ENCODE measurements at regions not wholly inside any gene's neighbourhood (a gene's known extent, or its start where the extent isn't known, plus 50 kb on each side); places are given as distances from the start of the nearest gene placed in this dataset.

- no peak for DNase-seq
Measured at GRCh38 chr12:97936165-97936564, 473.6 kb downstream of the RMST start.

DNA sequence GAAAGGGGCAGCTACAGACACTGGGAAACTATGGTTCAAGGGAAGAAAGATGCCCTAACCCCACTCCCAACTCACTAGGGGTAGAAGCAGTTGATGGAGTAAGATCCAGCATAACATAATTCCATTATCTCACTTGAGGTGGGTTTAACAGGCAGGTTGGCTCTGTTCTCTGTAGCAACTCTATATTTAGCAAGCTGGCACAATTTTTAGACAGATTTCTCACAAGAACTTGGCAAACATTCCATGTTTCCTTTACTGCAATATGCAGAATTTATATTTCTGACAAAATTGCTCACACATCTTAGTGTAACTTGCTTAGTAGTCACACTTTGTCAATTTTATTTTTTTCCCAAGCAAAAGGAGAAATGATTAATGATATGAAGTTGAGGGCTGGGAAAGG lies 475.4 kb downstream of the RMST start:
- no peak for DNase-seq

- no peak for DNase-seq
Measured at GRCh38 chr12:97939156-97939555, 476.6 kb downstream of the RMST start.

GRCh38 chr12:97940105-97940504 lies 477.5 kb downstream of the RMST start:
- no peak for DNase-seq

DNA sequence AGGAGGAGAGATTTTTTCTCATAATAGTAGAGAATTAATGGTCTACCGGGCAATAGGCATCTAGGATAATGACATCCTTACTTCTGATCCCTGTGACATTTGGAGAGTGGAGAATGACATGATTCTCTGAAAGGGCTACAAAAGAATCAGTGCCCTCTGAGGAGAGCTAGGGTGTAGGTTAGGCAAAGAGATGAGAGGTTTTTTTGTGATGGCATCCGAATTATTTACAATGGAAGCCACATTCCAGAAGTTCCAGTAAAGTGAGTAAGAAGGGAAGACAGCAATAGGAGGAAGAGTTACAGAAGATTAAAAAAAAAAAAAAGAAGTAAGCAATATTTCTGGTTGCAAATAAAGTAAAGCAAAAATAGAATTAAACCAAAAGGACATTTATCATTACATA lies 478.0 kb downstream of the RMST start:
- DNase-seq: no peak

DNA sequence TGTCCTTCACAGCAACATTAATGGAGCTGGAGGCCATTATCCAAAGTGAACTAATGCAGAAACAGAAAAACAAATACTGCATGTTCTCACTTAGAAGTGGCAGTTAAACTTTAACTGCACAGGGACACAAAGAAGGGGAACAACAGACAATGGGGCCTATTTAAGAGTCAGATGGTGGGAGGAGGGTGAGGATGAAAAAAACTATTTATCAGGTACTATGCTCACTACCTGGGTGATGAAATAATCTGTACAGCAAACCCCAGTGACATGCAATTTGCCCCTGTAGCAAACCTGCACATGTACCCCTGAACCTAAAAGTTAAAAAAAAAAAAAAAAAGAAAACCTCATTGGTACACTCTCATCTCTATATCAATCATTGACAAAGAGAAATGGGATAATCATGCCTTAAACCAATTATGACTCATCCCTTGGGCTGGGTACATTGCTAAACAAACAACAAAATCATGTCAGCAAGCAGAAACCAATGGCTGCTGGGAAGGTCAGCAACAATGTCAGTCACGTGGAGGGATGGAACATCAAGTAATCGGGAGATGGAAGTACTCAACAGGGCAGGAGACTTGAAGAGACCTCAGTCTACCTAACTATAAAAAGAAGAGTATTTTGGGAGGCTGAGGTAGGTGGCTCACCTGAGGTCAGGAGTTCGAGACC lies 479.2 kb downstream of the RMST start:
- DNase-seq: no peak

DNA sequence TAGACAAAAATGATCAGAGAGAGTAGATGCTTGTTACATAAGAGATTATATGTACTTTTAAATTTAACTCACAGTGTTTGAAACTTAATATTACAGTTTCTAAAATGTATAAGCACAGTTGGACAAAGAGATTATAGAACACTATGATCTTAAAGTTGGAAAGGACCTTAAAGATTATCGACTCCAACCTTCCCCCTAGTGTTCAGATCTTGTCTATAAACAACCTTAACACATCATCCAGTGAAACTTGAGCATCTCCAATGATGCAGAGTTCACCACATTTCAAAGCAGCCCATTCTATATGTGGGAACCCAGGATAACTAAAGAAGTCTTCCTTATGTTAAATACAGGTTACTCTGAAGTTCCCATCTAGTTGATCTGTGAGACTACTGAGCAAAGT lies 480.8 kb downstream of the RMST start:
- no peak for DNase-seq

- no peak for DNase-seq
Measured at GRCh38 chr12:97944576-97944975, 482.0 kb downstream of the RMST start.

GRCh38 chr12:97946701-97947100 lies 484.1 kb downstream of the RMST start:
- no peak for DNase-seq

DNA sequence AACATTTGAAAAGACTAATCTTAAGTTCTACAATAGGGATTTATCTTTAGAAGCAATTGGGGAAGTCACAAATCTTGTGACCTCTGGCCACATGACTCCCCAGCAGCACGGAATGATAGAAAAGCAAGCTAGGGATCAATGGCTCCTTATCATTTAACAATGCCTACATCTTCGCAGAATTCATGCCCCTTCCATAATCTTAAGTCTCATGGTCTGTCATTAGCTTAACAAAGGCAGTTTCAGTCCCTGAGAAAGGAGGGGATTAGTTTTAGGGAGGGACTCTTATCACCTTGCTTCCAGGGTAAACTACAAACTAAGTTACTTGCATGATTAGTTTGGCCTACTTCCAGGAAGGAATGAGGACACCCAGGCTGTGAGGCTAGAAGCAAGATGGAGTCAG lies 486.0 kb downstream of the RMST start:
- DNase-seq: no peak

- no peak for DNase-seq
Measured at GRCh38 chr12:97951239-97951638, 488.6 kb downstream of the RMST start.

DNA sequence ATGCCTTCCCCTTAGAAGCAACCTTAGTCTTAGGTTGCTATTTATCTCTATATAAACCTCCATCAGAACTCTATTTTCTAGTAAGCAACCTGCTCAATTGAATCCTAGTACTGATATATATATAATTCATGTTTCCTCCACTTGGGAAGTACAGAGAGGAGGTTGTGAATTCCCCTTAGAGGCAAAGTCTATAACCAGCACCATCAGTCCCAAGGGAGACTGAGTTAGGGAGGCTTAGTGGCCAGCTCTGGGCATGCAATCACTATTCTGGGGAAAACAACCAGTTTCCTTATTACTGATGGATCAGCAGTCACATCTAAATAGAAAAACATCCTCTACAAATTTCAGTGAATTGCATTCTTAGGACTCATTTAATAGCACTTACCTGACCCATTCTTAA lies 489.1 kb downstream of the RMST start:
- DNase-seq: no peak

GRCh38 chr12:97957109-97957508 lies 494.5 kb downstream of the RMST start:
- DNase-seq: no peak

DNA sequence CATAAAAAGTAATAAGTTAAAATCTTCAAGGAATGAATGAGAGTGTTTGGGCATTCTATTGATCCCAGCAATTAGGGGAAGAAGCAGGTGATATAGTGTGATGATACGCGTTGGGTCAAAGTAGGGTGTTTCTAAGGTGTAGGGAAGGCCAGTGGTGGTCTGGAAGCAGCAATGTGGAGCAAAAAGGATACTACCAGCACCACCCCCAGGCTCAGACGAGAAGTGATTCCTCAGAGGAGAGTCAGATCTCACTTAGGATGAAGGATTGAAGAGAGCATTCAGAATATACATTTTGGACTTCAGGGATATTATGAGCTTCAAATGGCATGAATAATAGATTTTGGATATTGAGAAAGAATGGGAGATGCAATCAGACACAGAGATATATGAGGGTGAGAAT lies 497.6 kb downstream of the RMST start:
- no peak for DNase-seq

DNA sequence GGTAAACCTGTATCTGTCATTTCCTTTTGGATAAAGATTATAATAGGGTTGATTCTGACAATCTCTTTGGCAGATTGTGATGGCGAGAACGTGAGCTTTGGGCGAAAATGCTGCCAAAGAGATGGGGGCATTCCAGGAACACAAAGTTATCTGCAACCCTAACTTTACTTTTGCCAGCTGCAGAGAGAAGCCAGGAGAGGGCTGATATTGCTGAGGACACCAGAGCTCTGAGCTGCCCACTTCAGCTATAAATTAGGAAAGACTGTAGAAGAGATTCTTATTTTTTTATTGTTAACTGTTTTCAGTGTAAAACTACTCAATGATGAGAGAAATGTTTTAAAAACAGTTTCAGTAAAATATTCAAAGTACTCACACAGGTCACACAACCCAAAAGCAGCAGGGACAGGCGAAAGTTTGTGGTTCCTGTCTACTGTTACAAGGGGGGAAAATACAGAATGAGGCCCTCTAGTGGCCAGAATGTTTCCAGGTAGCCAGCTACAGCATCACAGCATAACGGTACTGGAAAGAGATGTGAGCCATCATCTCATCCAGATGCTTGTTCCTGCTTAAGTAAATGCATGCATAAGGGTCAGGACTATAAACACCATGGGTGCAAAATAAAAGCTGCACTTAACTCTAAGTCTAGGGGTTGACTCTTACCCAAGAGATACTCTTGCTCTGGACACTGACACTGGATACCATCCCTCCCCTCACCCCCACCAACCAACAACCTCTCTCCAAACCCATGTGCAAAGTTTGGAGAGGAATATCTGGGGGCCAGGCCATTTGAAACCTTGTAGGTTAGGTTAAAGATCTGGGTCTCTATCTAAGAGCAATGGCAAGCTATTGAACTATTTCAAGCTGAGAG lies 498.4 kb downstream of the RMST start:
- DNase-seq: no peak

DNA sequence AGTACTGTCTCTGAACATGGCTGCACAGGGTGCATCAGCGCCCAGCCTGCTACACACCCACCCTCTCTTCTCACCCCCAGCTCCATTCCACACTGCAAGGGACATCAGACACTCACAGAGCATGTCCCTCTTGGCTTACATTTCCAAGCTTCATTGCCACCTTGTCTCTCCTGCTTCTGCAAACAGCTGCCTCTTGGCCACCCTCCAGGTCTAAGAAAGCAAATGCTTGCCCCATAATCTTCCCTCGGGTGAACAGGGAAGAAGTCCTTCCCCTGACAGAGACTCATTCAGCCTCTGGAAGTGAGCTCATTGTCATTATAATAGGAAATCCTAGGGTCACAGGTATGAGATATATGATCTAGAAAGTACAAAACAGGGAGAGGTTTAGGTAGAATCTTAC lies 505.2 kb downstream of the RMST start:
- DNase-seq: no peak

DNA sequence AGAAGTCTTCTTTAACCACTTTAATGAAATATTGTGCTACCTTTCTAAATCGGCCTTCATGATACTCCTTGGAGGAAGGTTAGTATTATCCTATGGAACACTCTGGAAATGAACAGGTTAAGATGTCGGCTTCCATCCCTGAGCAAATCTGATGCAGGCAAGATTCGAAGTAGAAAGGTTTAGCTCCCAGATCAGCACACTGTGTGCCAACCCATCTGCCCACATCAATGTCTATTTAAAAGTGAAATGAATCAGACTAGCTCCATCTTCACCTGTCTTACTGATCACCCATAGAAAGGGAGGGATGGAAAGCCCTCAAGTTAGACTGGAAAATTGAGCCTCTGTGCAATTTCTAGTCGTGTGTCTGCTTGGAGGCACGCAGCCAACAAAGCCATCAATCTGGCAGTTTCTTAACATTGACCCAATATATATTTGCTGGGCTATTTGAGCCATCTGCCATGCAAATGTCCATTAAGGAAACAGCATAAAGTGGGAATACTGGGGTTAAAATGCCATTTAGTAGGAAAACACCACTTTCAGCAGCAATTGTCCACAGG lies 506.1 kb downstream of the RMST start:
- DNase-seq: no peak

- no peak for DNase-seq
Measured at GRCh38 chr12:97977870-97978405, 515.3 kb downstream of the RMST start.

DNA sequence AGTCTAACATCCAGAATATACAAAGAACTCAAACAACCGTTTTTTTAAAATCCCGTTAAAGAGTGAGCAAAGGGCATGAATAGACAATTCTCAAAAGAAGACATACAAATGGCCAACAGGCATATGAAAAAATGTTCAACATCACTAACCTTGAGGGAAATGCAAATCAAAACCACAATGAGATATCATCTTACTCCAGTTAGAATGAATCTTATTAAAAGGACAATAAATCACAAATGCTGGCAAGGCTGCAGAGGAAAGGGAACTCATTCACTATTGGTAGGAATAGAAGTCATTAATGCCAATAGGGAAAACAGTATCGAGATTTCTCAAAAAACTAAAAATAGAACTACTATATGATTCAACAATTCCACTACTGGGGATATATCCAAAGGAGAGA lies 520.1 kb downstream of the RMST start:
- DNase-seq: no peak

DNA sequence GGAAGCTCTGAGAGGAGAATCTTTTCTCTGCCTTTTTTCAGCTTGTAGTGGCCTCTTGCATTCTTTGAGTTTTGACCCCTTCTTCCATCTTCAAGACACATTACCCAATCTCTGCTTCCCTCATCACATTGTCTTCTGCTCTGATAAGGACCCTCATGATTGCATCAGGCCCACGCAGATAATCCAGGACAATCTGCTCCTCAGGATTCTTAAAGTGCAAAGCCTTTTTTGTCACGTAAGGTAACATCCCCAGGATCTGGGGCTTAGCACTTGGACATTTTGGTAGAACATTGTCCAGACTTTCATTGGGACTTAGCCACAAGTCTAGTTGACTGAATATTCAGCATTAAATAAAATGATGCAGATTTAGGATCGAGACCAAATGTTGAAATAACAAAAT lies 521.2 kb downstream of the RMST start:
- DNase-seq: no peak

DNA sequence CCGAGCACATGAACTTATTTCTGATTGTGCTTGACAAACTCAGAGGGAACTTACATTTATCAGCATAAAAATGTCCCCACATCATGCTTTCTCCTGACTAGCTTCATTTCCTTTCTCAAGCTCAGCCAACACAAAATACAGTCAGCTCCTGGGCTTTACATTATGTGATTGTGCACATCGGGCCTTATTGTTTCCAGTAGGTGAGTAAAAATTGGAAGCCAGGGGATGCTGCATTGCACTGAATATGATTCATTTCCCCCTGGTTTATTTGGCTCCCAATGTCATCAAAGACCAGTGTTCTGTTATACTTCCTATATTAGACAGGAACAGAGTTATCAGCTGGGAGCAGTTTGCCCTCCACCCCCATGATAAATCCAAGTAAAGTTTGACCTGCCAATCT lies 521.8 kb downstream of the RMST start:
- DNase-seq: no peak

DNA sequence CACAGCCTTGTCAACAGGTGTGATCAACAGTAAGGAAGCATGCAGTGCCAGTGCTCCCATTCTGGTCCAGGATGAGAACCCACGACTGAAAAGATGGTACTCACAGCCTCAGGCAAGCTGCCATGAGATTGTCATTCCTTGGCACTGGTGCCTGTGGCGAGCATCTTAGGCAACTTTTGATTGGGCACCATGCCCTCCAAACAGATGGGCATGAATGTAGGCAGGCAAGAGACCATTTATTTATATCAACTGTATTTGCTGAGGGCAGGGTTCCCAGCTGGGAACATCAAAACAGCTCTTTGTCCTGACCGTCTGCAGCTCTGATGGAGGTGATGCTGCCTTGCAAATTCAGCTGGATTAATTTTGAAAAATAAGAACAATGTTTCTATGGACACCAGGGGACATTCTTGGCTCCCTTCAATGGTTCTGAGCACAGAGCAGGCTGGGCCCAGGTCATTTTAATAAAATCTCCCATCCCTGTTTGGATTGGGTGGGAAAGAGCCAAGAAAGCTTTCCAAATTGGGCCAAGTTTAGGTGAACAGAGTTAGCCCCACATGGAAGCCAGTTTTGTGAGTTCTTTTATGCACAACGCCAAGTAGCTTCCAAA lies 522.5 kb downstream of the RMST start:
- no peak for DNase-seq

DNA sequence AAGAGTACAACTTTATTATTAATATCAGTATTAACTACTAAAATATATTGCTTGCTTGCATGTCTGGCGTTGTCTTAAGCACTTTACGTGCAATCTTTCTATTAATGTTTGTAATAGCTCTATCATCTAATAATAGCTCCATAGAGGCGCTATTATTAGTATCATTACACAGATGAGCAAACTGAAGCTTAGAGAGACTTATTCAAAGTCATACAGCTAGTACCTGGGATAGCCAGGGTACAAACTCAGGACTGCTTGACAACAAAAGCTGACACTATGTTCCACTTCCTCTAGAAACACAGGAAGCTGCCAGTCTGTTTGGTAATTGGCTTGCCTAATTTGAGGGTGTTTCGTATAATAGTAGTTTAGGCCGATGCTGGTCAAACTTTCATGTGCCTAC lies 523.2 kb downstream of the RMST start:
- DNase-seq: no peak

Data from skin of body (tissue), 1 donor.